Activated CD8-positive, alpha-beta T cell treated with anti-CD3 and anti-CD28 coated beads, Interleukin-2, amount 10 ng/mL, durations not matched to agents 7 days and 5 days (primary cell): ENCODE measurements at regions not wholly inside any gene's neighbourhood (a gene's known extent, or its start where the extent isn't known, plus 50 kb on each side); places are given as distances from the start of the nearest gene placed in this dataset.
"Not testable (repeated sequence)": the region's sequence is repeated elsewhere in the genome, so short reads cannot be mapped to it uniquely, and the experiment has no call there.

ENCODE experiments used
- ATAC-seq: fragments of 150-1000 bp; cut with Tn5 transposase; one replicate; pipeline ENCODE4 v1.10.0; 2021; ENCODE audit warnings: moderate library complexity
- CTCF ChIA-PET: fragments of 350-600 bp; sonication (Branson Sonifier 250); formaldehyde crosslinking; loops from one replicate; lab custom pipeline; 2021; ENCODE audit warnings: antibody characterized with exemption; lab: Charles Lee
- POLR2A ChIA-PET: fragments of 350-600 bp; sonication (Branson Sonifier 250); formaldehyde crosslinking; loops from one replicate; lab custom pipeline; 2021; ENCODE audit warnings: antibody characterized with exemption; lab: Charles Lee
- DNase-seq: peaks from one replicate; pipeline ENCODE4 v3.0.0-alpha.2; 2020
- H3K27ac Mint-ChIP-seq: one replicate; pipeline ENCODE4 v1.8.0; 2021; ENCODE audit warnings: mild to moderate bottlenecking, mixed read lengths
- H3K27me3 Mint-ChIP-seq: one replicate; pipeline ENCODE4 v1.8.0; 2021; ENCODE audit warnings: low read depth, mixed read lengths
- H3K36me3 Mint-ChIP-seq: one replicate; pipeline ENCODE4 v1.8.0; 2021; ENCODE audit warnings: low read depth, mixed read lengths
- H3K4me1 Mint-ChIP-seq: one replicate; pipeline ENCODE4 v1.8.0; 2021; ENCODE audit warnings: low read depth, mixed read lengths
- H3K4me3 Mint-ChIP-seq: one replicate; pipeline ENCODE4 v1.8.0; 2021; ENCODE audit warnings: mild to moderate bottlenecking, mixed read lengths
- H3K9me3 Mint-ChIP-seq: one replicate; pipeline ENCODE4 v1.8.0; 2022; ENCODE audit warnings: mixed read lengths; ENCODE audit not compliant: insufficient read depth

DNA sequence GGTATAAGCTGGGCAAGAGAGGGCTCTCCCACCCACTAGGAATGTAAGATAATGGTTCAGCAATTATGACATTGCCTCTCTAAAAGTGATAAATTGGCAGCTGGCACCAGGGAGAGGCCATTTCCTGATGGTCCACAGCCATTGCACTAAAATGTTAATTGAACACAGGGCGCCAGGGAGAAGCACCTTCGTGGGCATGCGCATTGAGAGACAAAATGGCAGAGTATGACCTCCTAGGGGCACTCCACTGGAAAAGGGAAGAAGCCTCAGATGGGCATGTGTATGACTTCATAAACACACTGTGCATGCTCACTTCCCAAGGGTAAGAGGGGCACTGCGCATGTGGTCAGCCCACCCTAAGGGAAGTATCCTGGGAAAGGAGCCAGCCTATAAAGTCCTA, 419.2 kb downstream of the AGTPBP1 start:
- ATAC-seq, result no peak
- CTCF ChIA-PET, result no interaction called here
- DNase-seq, result no peak
- Mint-ChIP-seq H3K9me3 (no peaks in the 10 kb centered on the region), H3K4me3 (no peak overlapping the region), H3K27me3 (peaks cover 7% of the 10 kb centered on the region), H3K36me3 (no peaks in the 10 kb centered on the region), H3K27ac (no peak overlapping the region), H3K4me1 (no peaks in the 10 kb centered on the region)
- POLR2A ChIA-PET, result no interaction called here

DNA sequence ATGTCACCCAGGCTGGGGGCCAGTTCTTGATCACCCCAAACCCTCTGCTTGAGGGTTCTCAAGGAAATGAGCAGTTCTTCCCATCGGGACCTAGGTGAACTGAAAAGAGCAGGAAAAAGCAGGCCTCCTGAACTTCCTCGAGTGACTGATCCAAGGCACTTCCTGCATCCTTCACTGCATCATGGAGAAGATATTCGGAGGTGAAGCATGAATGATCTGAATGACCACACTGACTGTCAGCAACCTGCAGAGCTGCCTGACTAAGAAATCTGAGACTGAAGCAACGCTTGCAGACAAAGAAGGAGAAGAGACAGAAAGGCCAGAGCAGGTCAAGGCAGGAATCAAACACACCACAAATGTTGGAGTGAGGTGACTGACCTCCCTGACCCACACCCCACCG, 420.2 kb downstream of the AGTPBP1 start:
- Mint-ChIP-seq H3K27ac (no peak overlapping the region), H3K36me3 (no peaks in the 10 kb centered on the region), H3K4me1 (no peaks in the 10 kb centered on the region), H3K4me3 (no peak overlapping the region), H3K27me3 (peaks cover 2% of the 10 kb centered on the region), H3K9me3 (no peaks in the 10 kb centered on the region)
- ChIA-PET CTCF (no interaction called here), POLR2A (no interaction called here)
- ATAC-seq (no peak), DNase-seq (no peak)

DNA sequence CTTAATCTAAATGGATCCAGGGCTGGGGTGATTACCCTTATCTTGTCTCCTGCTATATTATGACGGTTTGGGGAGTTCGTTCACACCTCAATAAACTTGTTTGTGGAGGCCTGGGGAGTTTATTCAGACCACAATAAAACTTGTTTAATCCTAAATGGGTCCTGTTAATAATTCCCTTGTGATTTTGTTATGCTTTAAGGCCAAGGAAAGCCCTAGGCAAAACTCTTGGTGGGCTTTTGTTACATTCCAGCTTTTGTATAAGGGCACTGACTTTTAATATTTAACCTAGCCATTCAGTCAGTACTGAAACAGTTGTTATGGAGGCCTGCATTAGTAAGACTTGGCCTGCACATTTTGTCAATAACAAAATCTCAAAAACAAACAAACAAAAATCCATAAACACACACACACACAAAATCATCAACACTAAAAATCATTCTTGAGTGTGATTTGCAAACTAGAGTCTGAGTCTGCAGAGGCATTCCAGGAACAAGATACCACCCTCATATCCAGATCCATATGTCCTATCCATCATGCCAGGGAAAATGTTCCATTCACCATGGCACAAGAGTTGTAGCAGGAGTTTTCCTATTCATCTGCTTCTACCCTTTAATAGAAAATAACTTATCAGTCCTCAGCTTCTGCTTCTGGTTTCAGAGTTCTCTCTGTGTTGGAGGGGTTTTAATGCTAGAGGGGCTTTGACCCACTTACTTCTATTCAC, 421.7 kb downstream of the AGTPBP1 start:
- Mint-ChIP-seq H3K4me1 (no peaks in the 10 kb centered on the region), H3K36me3 (no peaks in the 10 kb centered on the region), H3K27ac (no peak overlapping the region), H3K4me3 (no peak overlapping the region), H3K27me3 (no peaks in the 10 kb centered on the region), H3K9me3 (no peaks in the 10 kb centered on the region)
- ChIA-PET POLR2A (no interaction called here), CTCF (no interaction called here)
- DNase-seq (no peak), ATAC-seq (no peak)

DNA sequence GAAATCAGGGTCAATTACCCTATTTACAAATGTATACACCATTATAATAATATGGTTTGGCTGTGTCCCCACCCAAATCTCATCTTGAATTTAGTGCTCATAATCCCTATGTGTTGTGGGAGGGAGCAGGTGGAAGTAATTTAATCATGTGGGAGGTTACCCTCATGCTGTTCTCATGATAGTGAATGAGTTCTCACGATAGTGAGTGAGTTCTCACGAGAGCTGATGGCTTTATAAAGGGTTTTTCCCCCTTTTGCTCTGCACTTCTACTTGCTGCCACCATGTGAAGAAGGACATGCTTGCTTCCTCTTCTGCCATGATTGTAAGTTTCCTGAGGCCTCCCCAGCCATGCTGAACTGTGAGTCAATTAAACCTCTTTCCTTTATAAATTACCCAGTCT, 426.2 kb downstream of the AGTPBP1 start:
- CTCF ChIA-PET, result not testable (repeated sequence)

DNA sequence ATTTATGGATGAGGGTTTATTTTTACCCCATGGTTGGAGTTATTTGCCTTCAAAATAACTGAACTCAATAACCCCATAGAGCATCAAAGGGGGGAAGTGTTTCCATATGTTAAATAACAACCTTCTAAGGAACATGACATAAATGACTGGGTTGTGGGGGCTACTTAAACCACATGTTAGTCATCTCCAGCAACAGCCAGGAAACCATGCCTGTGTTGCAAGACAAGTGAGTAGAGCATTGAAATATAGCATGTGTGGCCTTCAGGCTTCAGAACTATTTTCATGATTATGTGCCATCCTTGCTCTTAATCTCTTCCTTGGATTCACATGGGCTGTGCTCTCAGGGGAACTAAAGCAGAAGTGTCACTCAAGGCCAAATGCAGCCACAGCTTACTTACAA, 431.2 kb downstream of the AGTPBP1 start:
- ChIA-PET POLR2A (no interaction called here), CTCF (no interaction called here)
- DNase-seq (no peak), ATAC-seq (no peak)
- no peak overlapping the region for H3K4me3 Mint-ChIP-seq
- H3K36me3 Mint-ChIP-seq, result no peaks in the 10 kb centered on the region
- H3K4me1 Mint-ChIP-seq, result no peaks in the 10 kb centered on the region
- peaks cover 3% of the 10 kb centered on the region for H3K9me3 Mint-ChIP-seq
- no peaks in the 10 kb centered on the region for H3K27me3 Mint-ChIP-seq
- no peak overlapping the region for H3K27ac Mint-ChIP-seq

More for the DNA sequence above, 426.2 kb downstream of the AGTPBP1 start:
- H3K36me3 Mint-ChIP-seq, H3K27me3 Mint-ChIP-seq, H3K9me3 Mint-ChIP-seq, H3K27ac Mint-ChIP-seq, POLR2A ChIA-PET, H3K4me3 Mint-ChIP-seq, ATAC-seq, H3K4me1 Mint-ChIP-seq, DNase-seq: not testable (repeated sequence)

DNA sequence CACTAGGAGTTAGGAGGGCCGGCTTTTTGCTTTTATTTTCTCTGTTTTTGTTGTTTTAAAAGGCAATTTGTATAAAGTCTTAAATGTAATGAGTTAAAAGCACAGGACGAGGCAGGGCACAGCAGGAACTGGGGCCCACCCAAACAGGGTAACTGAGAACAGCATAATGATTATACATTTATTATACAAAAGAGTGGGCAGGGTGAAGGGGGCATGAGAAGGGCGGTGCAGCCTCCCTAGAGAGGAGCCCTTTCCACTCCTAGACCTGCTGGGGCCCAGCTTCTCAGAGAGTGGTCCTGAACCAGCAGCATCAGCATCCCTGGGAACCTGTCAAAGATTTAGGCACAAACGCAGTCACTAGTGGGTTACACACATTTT, 438.0 kb downstream of the AGTPBP1 start:
- H3K4me3 Mint-ChIP-seq, result no peak overlapping the region
- ChIA-PET CTCF (no interaction called here), POLR2A (no interaction called here)
- H3K9me3 Mint-ChIP-seq, result no peaks in the 10 kb centered on the region
- H3K27me3 Mint-ChIP-seq, result peaks cover 6% of the 10 kb centered on the region
- H3K4me1 Mint-ChIP-seq, result no peaks in the 10 kb centered on the region
- H3K36me3 Mint-ChIP-seq, result no peaks in the 10 kb centered on the region
- DNase-seq (no peak), ATAC-seq (no peak)
- H3K27ac Mint-ChIP-seq, result no peak overlapping the region

DNA sequence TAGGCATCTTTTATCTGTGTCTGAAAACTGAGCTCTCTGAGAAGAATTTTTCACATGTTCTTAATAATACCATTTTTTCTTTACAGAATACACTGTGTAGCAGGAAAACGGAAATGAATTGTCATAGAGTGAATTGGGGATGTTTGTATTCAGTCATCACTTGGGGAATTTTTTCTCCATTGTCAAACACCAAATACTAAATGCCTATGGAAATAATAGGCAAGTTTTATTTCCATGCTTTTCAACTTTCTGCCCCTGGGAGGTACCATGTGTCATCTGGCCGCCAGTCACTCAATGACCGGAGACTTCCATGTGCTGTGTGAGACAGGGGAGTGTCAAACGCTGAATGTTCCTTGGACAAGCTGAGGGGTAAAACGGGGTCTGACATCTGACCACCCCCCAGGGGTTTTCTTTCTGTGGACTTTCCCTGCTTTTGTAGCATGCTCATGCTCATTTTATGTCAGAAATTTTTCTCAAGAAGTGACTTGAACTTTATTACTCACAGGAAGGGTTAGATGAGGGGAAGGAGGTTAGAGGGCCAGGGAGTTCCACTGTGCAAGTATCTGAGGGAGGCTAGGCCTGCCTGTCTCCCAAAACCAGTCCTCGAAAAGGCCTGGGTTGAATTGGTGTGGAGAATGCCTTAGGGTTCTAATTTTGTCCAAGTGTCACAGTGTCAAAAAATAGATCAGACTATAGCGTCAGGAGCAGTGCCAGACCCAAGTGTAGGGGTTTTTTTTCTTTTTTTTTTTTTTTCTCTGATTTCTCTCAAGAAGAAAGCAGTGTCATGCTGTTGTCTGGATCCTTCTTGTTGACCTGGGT, 438.6 kb downstream of the AGTPBP1 start:
- H3K36me3 Mint-ChIP-seq, result no peaks in the 10 kb centered on the region
- ChIA-PET POLR2A (no interaction called here), CTCF (no interaction called here)
- DNase-seq (no peak), ATAC-seq (no peak)
- H3K9me3 Mint-ChIP-seq, result no peaks in the 10 kb centered on the region
- H3K4me3 Mint-ChIP-seq, result no peak overlapping the region
- H3K27me3 Mint-ChIP-seq, result peaks cover 6% of the 10 kb centered on the region
- H3K27ac Mint-ChIP-seq, result no peak overlapping the region
- H3K4me1 Mint-ChIP-seq, result no peaks in the 10 kb centered on the region

DNA sequence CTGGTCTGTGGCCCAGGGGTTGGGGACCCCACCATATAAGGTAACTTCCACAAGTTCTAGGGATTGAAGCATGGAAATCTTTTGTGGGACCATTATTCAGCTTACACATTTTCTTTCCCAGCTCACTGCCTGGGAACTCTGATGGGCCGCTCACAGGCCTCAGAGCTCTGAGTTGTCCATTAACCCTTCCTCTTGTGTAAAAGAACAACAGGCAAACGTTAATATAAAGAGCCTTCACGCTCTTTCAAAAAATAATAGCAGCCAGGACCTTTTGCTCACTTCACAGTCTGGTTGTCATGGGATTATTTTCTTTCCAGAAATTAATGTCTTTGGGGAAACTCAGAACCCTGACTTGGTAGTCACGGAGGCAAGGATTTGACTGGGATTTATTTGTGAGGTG, 443.3 kb downstream of the AGTPBP1 start:
- Mint-ChIP-seq H3K4me1 (no peaks in the 10 kb centered on the region), H3K9me3 (no peaks in the 10 kb centered on the region), H3K4me3 (no peak overlapping the region), H3K27ac (no peak overlapping the region), H3K36me3 (no peaks in the 10 kb centered on the region), H3K27me3 (peaks cover 15% of the 10 kb centered on the region)
- ATAC-seq (no peak), DNase-seq (no peak)
- ChIA-PET CTCF (no interaction called here), POLR2A (no interaction called here)

DNA sequence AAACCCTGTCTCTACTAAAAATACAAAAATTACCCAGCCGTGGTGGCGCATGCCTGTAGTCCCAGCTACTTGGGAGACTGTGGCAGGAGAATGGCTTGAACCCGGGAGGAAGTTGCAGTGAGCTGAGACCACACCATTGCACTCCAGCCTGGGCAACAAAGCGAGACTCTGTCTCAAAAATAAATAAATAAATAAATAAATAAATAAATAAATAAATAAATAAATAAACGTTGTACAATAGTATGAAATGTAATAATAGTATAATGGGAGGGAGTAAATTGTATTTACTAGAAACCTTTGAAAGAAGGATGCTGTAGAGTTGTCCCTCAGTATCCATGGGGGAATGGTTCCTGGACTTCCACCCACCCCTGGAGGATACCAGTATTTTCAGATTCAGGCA, 446.5 kb downstream of the AGTPBP1 start:
- ATAC-seq, DNase-seq, H3K27ac Mint-ChIP-seq, POLR2A ChIA-PET, H3K4me3 Mint-ChIP-seq, H3K36me3 Mint-ChIP-seq, CTCF ChIA-PET, H3K9me3 Mint-ChIP-seq: not testable (repeated sequence)
- H3K4me1 Mint-ChIP-seq, result peaks cover 13% of the 10 kb centered on the region
- H3K27me3 Mint-ChIP-seq, result peaks cover 26% of the 10 kb centered on the region

DNA sequence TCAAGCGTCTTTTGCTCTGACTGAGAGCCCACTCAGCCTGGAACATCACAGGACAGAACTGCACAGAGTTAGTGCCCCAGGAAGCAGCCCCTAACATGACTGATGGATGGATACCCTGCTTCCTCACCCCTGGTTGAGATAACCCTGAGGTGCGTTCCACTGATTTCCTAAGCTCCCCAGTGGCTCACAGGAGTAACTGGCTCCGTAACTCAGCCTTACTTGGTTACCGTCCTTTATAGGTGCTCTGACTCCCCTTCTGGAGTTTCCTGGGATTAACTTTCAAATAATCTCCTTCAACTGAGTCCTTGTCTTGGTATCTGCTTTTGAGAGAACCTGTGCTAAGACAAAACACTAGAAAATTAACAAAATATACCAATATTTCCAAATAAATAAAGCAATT, 449.5 kb downstream of the AGTPBP1 start:
- no peaks in the 10 kb centered on the region for H3K36me3 Mint-ChIP-seq
- ChIA-PET CTCF (no interaction called here), POLR2A (no interaction called here)
- peaks cover 28% of the 10 kb centered on the region for H3K27me3 Mint-ChIP-seq
- peaks cover 26% of the 10 kb centered on the region for H3K4me1 Mint-ChIP-seq
- ATAC-seq (no peak), DNase-seq (no peak)
- H3K4me3 Mint-ChIP-seq, result no peak overlapping the region
- no peak overlapping the region for H3K27ac Mint-ChIP-seq
- H3K9me3 Mint-ChIP-seq, result no peaks in the 10 kb centered on the region

DNA sequence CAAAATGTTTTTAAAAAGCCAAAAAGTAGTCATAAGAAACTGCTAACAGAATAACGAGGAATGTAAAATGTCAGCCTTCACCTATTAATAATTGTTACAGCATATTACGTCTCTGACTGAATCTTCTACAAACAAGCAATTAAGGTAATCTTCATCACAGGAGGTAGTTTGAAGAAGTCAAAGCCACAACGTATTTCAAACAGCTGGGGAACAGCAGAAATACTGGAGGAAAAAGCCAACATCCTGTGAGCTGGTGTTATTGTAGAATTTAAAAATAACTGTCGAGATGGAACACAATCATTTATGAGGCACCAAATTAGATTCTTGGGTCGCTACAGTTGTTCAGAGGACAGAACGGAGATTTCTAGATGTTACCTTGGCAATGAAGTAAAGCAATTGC, 450.5 kb downstream of the AGTPBP1 start:
- Mint-ChIP-seq H3K27ac (no peak overlapping the region), H3K4me1 (peaks cover 26% of the 10 kb centered on the region), H3K4me3 (no peak overlapping the region), H3K27me3 (peaks cover 28% of the 10 kb centered on the region), H3K9me3 (no peaks in the 10 kb centered on the region), H3K36me3 (no peaks in the 10 kb centered on the region)
- ATAC-seq, result no peak
- ChIA-PET CTCF (no interaction called here), POLR2A (no interaction called here)
- DNase-seq, result no peak

DNA sequence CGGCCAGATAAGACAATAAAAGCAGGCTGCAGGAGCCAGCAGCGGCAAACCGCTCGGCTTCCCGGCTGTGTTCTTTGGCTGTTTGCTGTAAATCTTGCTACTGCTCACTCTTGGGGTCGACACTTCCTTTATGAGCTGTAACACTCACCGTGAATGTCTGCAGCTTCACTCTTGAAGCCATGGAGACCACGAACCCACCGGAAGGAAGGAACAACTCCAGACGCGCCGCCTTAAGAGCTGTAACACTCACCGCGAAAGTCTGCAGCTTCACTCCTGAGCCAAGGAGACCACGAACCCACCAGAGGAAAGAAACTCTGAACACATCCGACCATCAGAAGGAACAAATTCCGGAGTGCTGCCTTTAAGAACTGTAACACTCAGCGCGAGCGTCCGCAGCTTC, 451.7 kb downstream of the AGTPBP1 start:
- H3K27ac Mint-ChIP-seq, result peak overlapping the region; percentile 67
- DNase-seq, result peak; percentile 83
- H3K9me3 Mint-ChIP-seq, result no peaks in the 10 kb centered on the region
- peak; percentile 88 for ATAC-seq
- H3K4me3 Mint-ChIP-seq, result no peak overlapping the region
- CTCF ChIA-PET, result interaction anchor here (0.7 to 1.1 kb wide), 3 partner anchors 27 to 320 kb away, joined by 3 to 4 read pairs (median 4); no protein-coding TSS in a partner anchor
- peaks cover 26% of the 10 kb centered on the region for H3K4me1 Mint-ChIP-seq
- no peaks in the 10 kb centered on the region for H3K36me3 Mint-ChIP-seq
- peaks cover 28% of the 10 kb centered on the region for H3K27me3 Mint-ChIP-seq
- POLR2A ChIA-PET, result no interaction called here
